Panc1 (cell line): ENCODE measurements at regions not wholly inside any gene's neighbourhood (a gene's known extent, or its start where the extent isn't known, plus 50 kb on each side); places are given as distances from the start of the nearest gene placed in this dataset.
"Not testable (repeated sequence)": the region's sequence is repeated elsewhere in the genome, so short reads cannot be mapped to it uniquely, and the experiment has no call there.

Experiments used
- ATAC-seq: fragments of 200-7000 bp; cut with Tn5 transposase; 2 replicates; pipeline ENCODE4 v1.9.1; 2020; ENCODE audit warnings: mild to moderate bottlenecking, moderate library complexity
- BruUV-seq: library from RNA; stranded (reverse); fragments of 400-500 nt; replicated peaks from 2 replicates; lab custom pipeline; 2021; lab: Mats Ljungman, UMichigan
- CTCF ChIA-PET: fragments of 300-600 bp; sonication (Branson Sonifier 250); formaldehyde crosslinking; loops from one replicate; lab custom pipeline; 2022; ENCODE audit warnings: antibody characterized with exemption; lab: Charles Lee
- POLR2A ChIA-PET: fragments of 300-600 bp; sonication (Branson Sonifier 250); formaldehyde crosslinking; loops from one replicate; lab custom pipeline; 2022; ENCODE audit warnings: antibody characterized with exemption; lab: Charles Lee
- DNase-seq: peaks from one replicate; pipeline ENCODE4 v3.0.0-alpha.2; 2010; ENCODE audit warnings: low read depth, low spot score
- H3K27ac ChIP-seq: 2 replicates; pipeline ENCODE4 v1.5.1; 2011; ENCODE audit warnings: mild to moderate bottlenecking, low read length, inconsistent platforms
- H3K27me3 ChIP-seq: fragments of 200-500 bp; sonication (Bioruptor generic); 2 replicates; pipeline ENCODE4 v1.6.0; 2014; ENCODE audit warnings: low read length, inconsistent platforms; ENCODE audit not compliant: control insufficient read depth, insufficient read depth
- H3K36me3 ChIP-seq: fragments of 200-500 bp; sonication (Bioruptor generic); 2 replicates; pipeline ENCODE4 v1.5.1; 2014; ENCODE audit warnings: inconsistent platforms, mild to moderate bottlenecking, low read length, moderate library complexity; ENCODE audit not compliant: control insufficient read depth, insufficient read depth
- H3K4me1 ChIP-seq: 2 replicates; pipeline ENCODE4 v1.5.1; 2011; ENCODE audit warnings: inconsistent platforms, mild to moderate bottlenecking, low read length, moderate library complexity; ENCODE audit not compliant: control insufficient read depth, insufficient read depth
- H3K4me3 ChIP-seq, 2 experiments: 2 replicates each; pipeline ENCODE4 v1.5.1; 2011 to 2012; ENCODE audit warnings: low read depth in 2 of 2, low read length in 2 of 2, mild to moderate bottlenecking in 2 of 2, inconsistent platforms in 1 of 2, moderate library complexity in 1 of 2
- H3K9me3 ChIP-seq: fragments of 200-500 bp; sonication (Bioruptor generic); 2 replicates; pipeline ENCODE4 v1.5.1; 2014; ENCODE audit warnings: low read depth, mild to moderate bottlenecking, inconsistent platforms, low read length, moderate library complexity; ENCODE audit not compliant: control insufficient read depth, insufficient read depth
- CTCF ChIP-seq: fragments of 450-650 bp; IDR thresholded peaks from 2 replicates; pipeline ENCODE4 v1.5.1; 2017; ENCODE audit warnings: mild to moderate bottlenecking
- POLR2AphosphoS5 ChIP-seq: IDR thresholded peaks from 2 replicates; pipeline ENCODE4 v1.6.1; 2012; ENCODE audit warnings: mild to moderate bottlenecking, low read depth, low read length, moderate library complexity
- REST ChIP-seq, 2 experiments: IDR thresholded peaks; 2 replicates each; pipeline ENCODE4 v1.6.1; 2011 to 2012; ENCODE audit warnings: low read depth in 2 of 2, control low read depth in 1 of 2, low read length in 1 of 2, mild to moderate bottlenecking in 1 of 2, moderate library complexity in 1 of 2; ENCODE audit not compliant: insufficient read depth in 1 of 2
- SIN3A ChIP-seq: IDR thresholded peaks from 2 replicates; pipeline ENCODE4 v1.6.1; 2012; ENCODE audit warnings: low read depth, mild to moderate bottlenecking, low read length, moderate library complexity, borderline replicate concordance; ENCODE audit not compliant: insufficient read depth
- TCF7L2 ChIP-seq: IDR thresholded peaks from 2 replicates; pipeline ENCODE4 v1.6.1; 2011; ENCODE audit warnings: mild to moderate bottlenecking, low read depth, low read length, inconsistent platforms
- in situ Hi-C: cut with HindIII; loops from 2 replicates; pipeline ENCODE4 v1.10.0; 2016; ENCODE audit warnings: low sequenced_read_pairs, low pct_unique_long_range_greater_than_20kb
- intact Hi-C: fragments of 100-400 bp; cut with micrococcal nuclease; formaldehyde crosslinking; loops from one replicate; pipeline ENCODE4 v1.10.0; 2022; ENCODE audit not compliant: unreplicated experiment

- H3K27me3 ChIP-seq, result no peaks in the 10 kb centered on the region
- BruUV-seq, result no TSS peak
- ATAC-seq, result no peak
- H3K36me3 ChIP-seq, result no peaks in the 10 kb centered on the region
- H3K9me3 ChIP-seq, result no peaks in the 10 kb centered on the region
- in situ Hi-C loops (no loop called here), intact Hi-C loops (no loop called here)
- ChIA-PET POLR2A (no interaction called here), CTCF (no interaction called here)
- DNase-seq, result no peak
- TF ChIP-seq SIN3A (no peak), TCF7L2 (no peak), POLR2AphosphoS5 (no peak), REST (IDR thresholded peaks at IDR 0.05; ENCODE audit: insufficient read depth in 1 of 2, low read depth in 2 of 2, low read length in 1 of 2) (no peak), CTCF (no peak)
- no peaks in the 10 kb centered on the region for H3K4me1 ChIP-seq
- H3K27ac ChIP-seq, result peak overlapping the region; percentile 73
- H3K4me3 ChIP-seq, result no peak overlapping the region
Measured at GRCh38 chr7:81064426-81064825, 145.6 kb upstream of the SEMA3C start.

- ATAC-seq (no peak), DNase-seq (no peak)
- in situ Hi-C loops (no loop called here), intact Hi-C loops (no loop called here)
- no peak for TF ChIP-seq REST (IDR thresholded peaks at IDR 0.05; ENCODE audit: insufficient read depth in 1 of 2, low read depth in 2 of 2, low read length in 1 of 2)
- no peak for TF ChIP-seq SIN3A
- TF ChIP-seq POLR2AphosphoS5, result no peak
- no peak for TF ChIP-seq CTCF
- no peak for TF ChIP-seq TCF7L2
- POLR2A ChIA-PET, result no interaction called here
- CTCF ChIA-PET, result no interaction called here
- no peaks in the 10 kb centered on the region for H3K9me3 ChIP-seq
- H3K27me3 ChIP-seq, result no peaks in the 10 kb centered on the region
- H3K27ac ChIP-seq, result peak overlapping the region; percentile 54; the same call in 1 of the 2 replicates
- no peaks in the 10 kb centered on the region for H3K36me3 ChIP-seq
- no TSS peak for BruUV-seq
- H3K4me1 ChIP-seq, result no peaks in the 10 kb centered on the region
- no peak overlapping the region for H3K4me3 ChIP-seq
Measured at GRCh38 chr7:81062755-81063154, 143.9 kb upstream of the SEMA3C start.

GRCh38 chr7:81057469-81057868 lies 138.6 kb upstream of the SEMA3C start:
- DNase-seq, BruUV-seq, CTCF ChIA-PET, H3K4me1 ChIP-seq, intact Hi-C loops, POLR2A ChIA-PET, H3K9me3 ChIP-seq, H3K4me3 ChIP-seq, ATAC-seq, H3K36me3 ChIP-seq, H3K27me3 ChIP-seq, H3K27ac ChIP-seq, in situ Hi-C loops: not testable (repeated sequence)
